T-helper 1 cell (primary cell): ENCODE measurements at regions not wholly inside any gene's neighbourhood (a gene's known extent, or its start where the extent isn't known, plus 50 kb on each side); places are given as distances from the start of the nearest gene placed in this dataset.

Experiments
- DNase-seq, 5 donors: peaks; one replicate each; pipeline ENCODE4 v3.0.0-alpha.2; 2012 to 2020

DNA sequence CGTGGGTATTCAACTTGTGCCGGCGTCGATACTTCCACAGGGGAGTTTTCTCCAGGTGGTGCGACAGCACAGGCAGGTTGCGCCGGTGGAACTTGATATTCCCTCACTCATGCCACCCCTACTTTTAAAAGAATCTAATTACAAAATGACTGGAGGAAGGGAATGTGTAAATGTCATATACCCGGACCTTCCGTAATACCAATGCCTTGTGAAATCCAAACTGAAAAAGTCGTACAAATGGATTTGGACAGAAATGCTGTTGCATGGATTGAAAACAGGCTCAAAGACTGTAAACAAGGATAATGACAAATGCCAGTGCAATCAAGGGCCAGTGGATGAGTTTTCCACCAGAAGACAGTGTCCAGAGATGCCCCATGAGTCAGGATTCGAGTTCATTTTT is 235.3 kb upstream of the USP25 start:
- no peak for DNase-seq

DNA sequence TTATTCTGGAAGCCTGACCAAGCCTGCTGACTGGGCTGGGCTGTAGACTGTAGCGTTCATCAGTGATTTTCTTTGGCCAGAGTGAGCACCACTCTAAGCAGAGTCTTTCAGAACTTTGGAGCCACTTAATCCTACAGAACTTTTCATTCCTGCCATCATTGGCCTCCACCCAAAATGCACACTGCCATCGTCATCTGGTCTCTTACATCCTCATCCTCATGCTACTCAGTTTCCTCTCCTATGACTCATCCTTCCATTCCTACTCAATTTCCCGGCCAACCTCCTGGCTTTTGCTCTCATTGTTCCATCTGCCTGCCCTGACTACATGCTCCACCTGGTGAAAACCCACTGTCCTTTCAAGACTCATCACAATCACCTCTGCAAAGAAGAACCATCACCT is 233.8 kb upstream of the USP25 start:
- no peak for DNase-seq

DNA sequence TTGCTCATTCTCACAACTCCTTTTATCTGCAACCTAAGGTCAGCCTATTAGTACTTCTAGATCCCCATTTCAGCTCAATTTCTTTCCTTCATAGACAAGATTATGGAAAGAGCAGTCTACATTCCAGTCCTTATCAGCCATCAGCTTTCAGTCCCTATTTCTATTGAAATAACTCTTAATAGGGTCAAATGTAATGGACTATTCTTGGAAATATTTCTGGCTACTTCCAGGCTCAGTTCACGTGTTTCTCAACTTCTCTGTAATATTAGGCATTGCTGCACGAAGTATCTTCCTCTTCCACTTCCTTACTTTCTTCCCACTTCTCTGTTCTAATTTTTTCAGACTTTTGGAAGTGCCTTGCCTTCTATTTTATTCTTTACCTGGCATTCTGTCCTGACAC is 232.9 kb upstream of the USP25 start:
- no peak for DNase-seq

DNA sequence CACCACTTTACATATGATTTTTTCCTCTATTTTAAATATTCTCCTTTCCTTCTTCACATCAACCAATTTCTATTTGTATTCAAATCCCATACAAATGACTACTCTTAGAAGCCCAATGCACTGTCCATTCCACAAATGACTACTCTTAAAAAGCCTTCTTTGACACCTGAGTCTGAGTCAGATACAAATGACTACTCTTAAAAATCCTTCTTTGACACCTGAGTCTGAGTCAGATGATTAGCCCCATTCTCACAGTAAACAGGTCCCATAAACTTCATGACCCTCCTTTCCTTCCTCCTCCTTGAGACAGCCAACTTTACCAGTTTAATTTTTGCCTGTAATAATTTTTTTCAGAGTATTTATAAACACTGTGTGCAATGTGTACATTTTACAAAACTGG is 231.3 kb upstream of the USP25 start:
- DNase-seq = no peak

DNA sequence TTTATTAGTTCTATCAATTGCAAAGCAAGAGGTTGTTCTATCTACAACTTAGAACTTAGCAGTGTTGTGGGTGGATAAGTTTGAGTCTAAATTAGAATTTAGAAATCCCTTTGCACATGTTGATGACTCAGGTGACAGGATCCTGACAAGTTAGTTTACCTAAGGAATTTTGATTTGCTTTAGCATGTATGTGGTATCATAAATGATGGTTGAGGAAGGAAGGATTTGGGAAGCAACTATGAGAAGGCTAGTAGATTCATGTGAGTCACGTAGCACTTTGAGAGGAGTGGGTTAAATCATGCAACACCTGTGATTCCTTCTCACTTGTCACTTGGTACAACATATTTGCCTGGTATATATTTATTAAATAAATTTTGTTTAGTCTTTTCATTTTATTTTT is 223.7 kb upstream of the USP25 start:
- no peak for DNase-seq

DNA sequence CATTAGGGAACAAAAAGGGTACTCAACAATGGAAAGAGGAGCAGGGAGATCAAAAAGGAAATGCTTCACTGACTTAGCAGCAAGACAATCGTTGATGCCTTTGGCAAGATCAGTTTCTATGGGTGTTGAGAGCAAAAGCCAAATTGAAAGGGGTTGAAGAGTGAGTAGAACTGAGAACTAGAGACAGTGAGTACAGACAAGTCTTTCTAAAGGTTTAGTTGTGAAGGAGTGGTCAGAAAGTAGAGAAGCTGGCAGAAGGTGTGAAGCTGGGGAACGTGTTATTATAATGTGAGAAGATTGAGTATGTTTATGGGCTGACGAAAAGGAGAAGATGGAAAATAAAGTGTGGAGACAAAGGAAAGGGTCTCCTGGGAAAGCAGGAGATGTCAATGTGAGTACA is 221.2 kb upstream of the USP25 start:
- no peak for DNase-seq

DNA sequence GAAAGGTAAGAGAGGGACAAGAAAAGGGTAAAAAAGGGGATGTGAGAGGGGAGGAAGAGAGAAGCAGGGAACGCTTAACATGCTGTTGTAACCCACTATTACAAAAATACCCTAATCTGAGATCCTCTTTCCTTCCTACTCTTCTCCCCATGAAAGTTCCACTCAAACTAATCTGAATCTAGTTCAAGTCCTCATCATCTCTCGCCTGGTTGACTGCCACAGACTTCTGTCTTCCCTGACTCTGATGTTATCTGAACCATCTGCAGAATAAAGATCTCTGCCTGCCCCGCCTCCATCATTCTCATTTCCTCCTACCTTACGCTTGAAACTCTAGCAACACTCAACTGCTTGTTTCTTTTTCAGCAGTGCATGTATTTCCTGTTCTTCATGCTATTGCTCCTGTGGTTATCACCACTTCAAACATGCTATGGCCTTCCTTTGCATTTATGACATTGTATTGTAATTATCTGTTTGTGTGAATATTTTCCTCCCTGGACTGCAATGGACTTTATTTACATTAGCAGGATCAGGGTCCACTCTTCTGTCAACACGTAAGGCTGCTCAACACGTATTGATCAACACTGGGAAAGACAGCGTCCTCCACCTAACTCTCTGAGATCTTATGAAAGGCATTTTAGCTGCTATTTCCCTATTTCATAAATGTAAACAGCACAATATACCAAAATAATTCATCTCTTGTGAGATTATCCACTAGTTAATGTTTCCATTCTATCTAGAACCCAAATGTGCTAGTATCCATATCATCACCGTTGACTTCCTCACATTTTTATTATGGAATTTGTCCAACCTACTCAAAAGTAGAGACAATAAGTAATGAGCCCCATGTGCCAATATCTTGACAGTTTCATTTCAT is 215.5 kb upstream of the USP25 start:
- peak in 4 of 5 donors; percentile 19 to 78 (median 36) for DNase-seq

DNA sequence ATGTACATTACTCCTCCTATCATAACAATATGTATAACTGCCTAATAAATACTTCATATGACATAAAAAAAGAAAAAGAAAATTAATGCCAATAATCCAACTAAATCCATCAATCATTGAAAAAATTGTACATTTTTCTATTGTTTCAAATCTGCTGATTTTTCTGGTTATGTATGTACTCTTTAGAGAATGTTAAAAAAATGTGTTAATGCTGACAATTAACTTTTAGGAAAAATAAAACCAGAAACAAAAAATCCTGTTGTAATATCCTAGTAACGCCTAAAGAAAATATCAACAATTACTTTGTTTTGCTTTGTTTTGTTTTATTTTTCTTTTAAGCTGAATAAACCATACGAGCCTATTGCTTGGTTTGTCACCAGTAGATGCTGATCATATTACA is 213.9 kb upstream of the USP25 start:
- DNase-seq = no peak

DNA sequence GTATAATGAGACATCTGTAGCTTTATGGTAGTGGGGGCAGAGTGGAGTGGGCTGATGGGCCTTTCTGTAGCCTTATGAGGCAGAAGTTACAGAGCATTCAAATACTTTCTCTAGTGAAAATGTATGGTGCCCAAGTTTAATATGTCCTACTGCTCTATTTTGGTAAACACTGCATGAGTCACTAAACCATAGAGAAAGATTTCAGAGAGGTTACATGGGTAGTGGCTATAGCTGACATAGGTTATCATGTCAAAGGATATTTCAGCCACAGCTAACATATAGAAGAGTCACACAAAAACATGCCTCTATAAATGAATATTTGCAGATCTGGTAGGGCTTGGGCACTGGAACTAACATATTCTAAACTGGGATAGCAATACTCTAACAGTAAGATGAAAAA is 212.4 kb upstream of the USP25 start:
- no peak for DNase-seq

DNA sequence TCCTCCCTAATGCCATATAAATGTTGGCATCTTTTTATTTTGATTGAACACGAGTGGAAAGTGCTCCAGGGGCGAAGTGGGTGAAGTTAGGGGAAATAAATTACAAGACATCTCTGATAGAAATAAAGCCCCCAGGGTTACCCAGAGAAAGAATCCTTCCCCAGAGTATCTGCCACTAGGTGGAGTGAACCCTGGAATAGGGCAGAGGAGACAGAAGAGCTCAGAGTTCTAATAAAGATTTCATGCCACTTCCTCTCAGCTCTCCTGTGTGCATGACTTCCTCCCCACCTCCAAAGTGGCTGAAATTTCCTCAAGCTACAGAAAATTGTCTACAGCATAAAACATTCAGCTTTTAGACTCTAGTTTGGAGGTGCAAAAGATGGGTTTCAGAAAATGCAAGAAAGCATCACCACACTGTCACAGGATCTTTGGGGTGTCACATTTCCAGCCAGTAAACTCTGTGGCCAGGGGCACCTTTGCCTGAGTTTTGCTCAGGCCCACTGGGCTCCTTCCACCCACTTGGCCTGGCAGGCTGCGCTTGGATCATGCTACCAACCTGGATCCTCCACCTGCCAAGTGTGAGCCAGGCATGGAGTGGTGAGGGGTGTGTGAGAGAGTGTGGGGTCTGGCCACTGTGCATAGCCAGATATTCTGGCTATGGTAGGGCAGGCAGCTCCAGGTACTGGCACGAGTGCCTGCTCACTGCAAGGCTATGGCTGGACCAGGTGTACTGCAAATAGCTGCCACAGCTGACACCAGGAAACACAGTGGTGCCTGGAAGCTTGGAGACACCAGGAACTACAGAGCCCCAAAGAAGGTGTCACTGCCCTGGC is 208.8 kb upstream of the USP25 start:
- DNase-seq = no peak

DNA sequence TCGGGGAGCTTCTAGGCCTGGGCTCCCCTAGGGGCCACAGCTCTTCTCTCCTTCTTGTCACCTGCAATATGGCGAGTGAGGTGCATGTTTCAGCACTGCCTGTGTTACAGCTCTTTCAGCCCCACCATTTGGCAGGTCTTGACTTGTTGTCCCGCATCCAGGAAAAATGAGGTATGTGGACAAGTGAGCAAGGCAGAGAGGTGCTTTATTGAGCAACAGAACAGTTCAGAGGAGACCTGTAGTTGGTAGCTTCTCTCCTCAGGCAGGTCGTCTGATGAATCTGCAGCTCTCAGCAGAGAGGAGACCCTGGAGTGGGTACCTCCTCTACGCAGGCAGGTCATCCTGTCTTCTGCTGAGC is 208.2 kb upstream of the USP25 start:
- no peak for DNase-seq

DNA sequence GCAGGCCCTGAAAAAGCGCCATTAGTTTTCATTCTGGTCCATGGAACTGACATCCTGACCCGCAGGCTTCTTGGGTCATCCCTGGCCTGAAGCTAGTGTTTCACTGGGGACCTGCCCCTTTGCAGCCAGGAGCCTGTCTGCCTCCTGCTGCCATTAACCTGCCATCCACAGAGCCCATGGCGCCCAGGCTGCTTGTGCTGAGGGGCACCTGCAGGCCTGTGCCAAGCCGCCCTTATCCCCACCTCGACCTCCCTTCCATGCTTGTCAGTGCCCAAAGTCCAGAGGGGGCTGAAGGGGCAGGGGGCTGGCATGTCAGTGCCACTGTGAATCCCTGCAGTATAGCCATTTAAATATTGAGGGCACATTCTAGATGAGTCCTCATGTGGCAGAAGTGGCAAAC is 207.6 kb upstream of the USP25 start:
- no peak for DNase-seq

DNA sequence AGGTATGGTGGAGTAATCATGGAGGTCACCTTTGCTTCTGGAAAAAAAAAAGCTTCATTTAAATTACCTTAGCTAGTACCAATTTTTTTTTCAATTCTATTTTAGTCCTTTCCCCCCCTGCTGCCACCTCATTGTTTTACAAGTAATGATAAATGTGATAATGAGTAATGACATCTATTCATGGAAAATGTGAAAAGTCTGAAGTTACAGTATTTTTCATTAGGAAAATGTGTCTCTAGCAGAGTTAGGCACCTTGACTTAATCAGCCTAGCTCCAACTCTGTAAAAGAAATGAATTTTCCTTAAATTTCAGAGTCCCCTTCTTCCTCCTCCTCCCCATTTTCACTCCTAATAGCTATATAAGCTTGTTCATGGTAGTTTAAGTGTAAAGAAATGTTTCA is 204.9 kb upstream of the USP25 start:
- DNase-seq = no peak

DNA sequence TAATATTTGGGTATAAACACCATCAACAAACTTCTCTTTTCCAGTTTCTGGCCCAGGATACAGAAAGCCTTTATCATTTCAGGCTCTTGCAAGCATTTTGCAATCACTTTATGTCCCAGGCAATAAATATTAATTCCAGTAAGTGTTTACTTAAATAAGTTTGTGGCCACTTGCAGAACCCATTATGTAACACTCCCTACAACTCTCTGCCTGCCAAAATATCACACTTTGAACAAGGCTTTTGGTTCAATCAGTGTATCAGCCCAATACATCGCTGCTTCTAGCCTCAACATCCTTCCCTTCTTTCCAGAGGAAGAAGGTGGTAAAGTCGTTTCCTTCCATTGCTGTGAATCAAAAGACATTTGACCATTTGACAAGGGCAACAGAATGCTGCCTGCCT is 203.0 kb upstream of the USP25 start:
- DNase-seq = no peak

DNA sequence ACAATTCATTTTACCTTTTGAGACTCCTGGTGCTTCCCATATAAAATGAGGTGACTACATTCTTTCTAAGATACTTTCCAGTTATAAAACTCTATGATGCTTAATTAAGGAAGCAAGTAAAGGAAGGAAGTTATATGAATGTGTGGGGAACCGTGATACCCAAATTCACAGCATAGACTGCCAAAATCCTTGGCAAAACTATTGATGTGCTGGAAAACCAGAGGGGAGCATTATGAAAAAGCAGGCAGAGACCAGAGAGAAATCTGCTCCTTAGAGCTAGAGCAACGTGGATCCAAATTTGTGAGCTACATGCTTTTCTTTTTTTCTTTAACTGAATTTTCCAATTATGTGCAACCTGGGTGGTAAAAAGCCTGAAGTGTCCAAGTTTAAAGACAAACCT is 201.4 kb upstream of the USP25 start:
- DNase-seq = no peak

DNA sequence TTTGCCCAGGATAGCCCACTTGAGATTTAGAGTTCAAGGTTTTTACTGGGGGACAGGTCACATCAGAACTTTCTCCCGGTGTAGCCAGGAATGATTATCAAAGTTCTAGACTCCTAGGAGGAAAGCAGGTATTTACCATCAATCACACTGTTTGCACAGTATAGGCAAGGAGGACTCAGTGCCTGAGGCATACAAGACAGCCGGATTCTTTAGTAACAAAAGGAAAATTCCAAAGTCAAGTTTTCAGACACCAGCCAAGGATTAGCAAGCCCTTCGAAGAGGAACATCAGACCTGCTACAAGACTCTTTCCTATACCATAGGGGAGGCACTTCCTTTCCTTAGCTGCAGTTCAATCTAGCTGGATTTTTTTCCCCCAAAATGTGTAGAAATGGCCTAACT is 197.8 kb upstream of the USP25 start:
- no peak for DNase-seq

DNA sequence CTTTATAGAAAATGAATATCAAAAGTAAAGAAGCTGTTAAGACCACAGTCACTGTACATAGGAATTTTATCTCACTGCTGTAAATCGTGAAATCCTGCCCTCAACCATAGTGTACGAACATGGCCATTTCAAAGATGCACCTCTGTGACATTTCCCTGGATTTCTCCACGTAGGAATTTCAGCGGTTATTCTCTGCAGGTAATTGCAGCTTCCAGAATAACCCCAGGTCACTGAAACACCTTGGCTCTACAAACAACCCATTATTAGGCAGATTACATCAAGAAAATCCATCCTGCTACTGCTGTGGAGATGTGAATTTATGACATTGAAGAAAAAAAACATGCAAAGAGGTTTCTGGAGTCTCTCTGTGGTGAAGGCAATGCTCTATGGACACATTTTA is 196.2 kb upstream of the USP25 start:
- DNase-seq = no peak

DNA sequence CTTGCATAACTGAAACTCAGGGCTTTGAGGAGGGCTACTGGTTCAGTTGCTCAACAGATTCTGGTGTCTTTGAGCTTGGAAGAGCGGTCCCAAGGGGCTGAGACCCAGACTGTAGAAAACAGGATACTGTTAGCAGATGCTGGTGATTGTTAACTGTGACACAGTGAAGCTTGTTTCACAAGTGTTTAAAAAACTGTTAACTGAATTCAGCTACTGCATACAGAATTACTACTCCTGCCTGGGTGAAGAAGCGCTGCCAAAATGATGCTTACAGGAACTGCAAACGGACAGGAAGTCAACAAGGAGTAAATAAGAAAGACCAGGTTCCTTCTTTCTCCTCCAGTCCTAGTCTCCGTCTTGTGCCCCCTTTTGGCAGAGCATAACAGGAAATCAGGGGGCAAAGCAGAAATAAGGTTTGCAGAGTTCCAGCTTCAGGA is 195.3 kb upstream of the USP25 start:
- DNase-seq = peak in 1 of 5 donors; percentile 3

DNA sequence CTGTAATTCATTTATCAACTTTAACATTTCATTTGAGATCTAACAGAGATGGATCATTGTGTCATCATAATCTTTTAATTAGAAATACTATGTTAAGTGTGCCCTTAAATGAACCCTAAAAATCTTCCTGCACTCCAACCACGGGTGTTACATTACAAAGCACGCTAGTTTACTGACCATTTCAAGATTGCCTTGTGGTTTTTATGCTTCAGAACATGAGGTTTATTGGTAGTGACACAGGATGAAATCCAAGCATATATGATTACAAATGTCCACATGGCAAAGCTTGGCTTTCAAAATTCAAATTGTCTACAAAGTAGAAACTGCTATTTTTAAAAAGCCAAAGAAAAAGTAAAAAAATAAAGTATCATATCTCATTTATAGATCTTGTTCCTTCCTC is 190.4 kb upstream of the USP25 start:
- no peak for DNase-seq

DNA sequence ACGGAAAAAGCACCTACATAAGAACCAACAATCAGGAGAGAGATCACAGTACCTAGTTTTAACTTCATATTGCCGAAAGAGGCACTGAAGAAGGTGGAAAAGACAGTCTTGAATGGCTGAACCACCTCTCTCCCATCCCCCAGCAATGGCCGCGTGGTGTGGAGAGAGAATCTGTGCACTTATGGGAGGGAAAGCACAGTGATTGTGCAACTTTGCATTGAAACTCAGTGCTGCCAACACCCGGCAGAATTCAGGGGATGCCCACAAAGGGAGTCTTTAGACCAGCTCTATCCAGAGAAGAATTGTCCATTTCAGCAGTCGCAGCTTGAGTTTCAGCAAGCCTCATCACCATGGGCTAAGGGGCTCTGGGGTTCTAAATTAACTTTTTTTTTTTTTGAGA is 186.3 kb upstream of the USP25 start:
- no peak for DNase-seq

DNA sequence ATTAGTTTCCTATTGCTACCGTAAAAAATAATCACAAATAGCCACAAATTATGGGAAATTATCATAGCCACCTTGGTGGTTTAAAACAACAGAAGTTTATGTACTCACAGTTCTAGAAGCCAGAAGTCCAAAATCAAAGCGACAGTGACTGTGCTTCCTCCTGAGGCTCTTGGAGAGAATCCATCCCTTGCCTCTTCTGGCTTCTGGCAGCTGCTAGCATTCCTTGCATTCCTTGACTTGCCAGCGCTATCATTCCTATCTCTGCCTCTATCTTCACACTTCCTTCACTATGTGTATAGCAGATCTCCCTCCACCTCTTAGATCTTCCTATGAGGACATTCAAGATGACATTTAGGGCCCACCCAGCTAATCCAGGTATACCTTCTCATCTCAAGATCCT is 180.1 kb upstream of the USP25 start:
- no peak for DNase-seq

DNA sequence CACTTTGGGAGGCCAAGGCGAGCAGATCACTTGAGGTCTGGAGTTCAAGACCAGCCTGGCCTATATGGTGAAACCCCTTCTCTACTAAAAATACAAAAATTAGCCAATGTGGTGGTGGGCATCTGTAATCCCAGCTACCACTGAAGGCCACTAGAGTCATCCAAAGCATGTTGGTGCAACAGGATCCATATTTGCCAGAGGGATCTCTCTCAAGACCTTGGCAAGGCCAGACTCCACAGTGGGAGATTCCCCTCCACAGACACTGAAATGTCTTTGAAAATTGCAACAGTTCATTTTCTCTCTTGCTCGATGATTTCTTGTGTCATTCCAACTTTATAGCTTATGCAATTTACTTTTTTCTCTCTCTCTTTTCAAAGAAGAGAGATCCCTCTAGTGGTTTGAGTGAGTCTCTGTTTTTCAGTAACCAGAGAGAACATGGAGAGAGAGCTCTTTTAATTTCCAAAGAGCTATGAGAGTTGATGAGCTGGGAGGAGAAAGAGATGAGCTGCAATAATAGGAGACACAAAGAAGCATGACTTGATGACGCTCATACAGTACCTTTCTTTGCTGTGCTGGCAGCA is 176.8 kb upstream of the USP25 start:
- no peak for DNase-seq

DNA sequence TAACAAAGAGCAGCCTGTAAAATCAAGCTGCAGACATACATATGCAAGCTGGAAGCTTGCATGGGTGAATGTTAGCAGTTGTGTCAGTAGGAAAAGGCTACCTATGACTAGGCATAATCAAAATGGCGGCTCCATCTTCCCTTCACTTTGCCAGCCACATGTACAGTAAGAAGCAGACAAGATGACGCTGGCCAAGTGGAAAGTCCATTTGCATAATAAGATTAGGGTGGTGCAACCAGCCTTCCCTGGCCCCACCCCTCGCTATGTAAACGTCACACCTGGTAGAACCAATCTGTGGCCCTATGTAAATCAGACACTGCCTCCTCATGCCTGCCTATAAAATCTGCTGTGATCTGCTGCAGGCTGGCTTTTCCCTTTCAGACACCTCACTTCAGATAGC is 171.9 kb upstream of the USP25 start:
- DNase-seq = no peak

DNA sequence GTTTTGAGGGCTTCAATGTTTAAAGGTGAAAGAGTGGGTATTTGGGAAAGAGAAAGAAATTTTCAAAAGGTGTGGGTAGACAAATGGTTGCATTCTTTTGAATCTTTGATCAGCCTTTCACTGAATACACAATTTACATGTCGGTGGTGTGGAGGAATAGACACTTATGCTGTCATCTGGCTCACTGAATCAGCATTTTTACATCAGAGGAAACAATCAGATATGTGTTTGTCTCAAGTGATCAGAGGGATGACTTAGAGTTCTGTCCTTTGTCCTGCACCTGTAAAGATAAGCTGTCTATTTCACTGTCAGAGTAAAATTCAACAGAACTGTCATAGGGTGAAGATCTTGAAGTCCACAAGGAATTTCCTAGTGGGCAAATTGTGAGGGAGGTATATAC is 170.9 kb upstream of the USP25 start:
- no peak for DNase-seq
